GM18951 (cell line): ENCODE measurements at regions not wholly inside any gene's neighbourhood (a gene's known extent, or its start where the extent isn't known, plus 50 kb on each side); places are given as distances from the start of the nearest gene placed in this dataset.
"Not testable (repeated sequence)": the region's sequence is repeated elsewhere in the genome, so short reads cannot be mapped to it uniquely, and the experiment has no call there.

ENCODE experiments used
- POLR2A ChIP-seq: IDR thresholded peaks from 4 replicates; pipeline ENCODE4 v1.6.1; 2011; ENCODE audit warnings: mild to moderate bottlenecking; ENCODE audit not compliant: insufficient read length, insufficient read depth; ENCODE audit errors: extremely low read depth
- in situ Hi-C: fragments of 300-500 bp; cut with MboI; formaldehyde crosslinking; loops from one replicate; pipeline ENCODE4 v1.12.0; 2022; ENCODE audit warnings: low sequenced_read_pairs, mixed read lengths, inconsistent platforms; ENCODE audit not compliant: unreplicated experiment

DNA sequence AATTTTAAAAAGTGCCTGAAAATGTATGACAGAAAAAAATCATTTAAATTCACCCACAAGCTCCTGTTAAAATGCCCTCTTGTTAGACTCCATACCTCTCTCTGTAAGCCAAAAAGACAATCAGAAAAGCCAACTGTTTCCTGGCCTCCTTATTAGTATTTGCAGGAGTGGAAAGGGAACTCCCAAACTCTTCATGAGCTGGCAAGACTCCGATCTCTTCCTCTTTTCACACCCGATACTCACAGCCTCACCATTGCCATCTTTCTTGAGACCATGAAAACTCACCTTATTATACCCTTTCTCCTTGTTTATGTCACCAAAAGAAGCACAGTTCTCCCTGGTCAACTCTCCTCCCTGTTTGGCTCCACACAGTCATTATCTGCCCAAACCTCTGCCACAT, 197.8 kb downstream of the DMAC1 start:
- TF ChIP-seq POLR2A = no peak
- in situ Hi-C loops = no loop called here

DNA sequence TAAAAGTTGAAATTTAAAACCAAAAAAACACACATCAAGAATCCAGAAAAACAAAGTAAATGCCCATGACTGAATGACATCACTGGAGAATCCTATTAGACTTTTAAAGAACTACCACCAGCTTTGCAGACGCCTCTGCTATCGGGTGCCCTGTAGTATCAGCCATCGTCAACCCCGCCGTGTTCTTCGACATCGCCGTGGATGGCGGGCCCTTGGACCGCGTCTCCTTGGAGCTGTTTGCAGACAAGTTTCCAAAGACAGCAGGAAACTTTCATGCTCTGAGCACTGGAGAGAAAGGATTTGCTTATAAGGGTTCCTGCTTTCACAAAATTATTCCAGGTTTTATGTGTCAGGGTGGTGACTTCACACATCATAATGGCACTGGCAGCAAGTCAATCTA, 201.9 kb downstream of the DMAC1 start:
- no peak for TF ChIP-seq POLR2A
- in situ Hi-C loops = no loop called here

DNA sequence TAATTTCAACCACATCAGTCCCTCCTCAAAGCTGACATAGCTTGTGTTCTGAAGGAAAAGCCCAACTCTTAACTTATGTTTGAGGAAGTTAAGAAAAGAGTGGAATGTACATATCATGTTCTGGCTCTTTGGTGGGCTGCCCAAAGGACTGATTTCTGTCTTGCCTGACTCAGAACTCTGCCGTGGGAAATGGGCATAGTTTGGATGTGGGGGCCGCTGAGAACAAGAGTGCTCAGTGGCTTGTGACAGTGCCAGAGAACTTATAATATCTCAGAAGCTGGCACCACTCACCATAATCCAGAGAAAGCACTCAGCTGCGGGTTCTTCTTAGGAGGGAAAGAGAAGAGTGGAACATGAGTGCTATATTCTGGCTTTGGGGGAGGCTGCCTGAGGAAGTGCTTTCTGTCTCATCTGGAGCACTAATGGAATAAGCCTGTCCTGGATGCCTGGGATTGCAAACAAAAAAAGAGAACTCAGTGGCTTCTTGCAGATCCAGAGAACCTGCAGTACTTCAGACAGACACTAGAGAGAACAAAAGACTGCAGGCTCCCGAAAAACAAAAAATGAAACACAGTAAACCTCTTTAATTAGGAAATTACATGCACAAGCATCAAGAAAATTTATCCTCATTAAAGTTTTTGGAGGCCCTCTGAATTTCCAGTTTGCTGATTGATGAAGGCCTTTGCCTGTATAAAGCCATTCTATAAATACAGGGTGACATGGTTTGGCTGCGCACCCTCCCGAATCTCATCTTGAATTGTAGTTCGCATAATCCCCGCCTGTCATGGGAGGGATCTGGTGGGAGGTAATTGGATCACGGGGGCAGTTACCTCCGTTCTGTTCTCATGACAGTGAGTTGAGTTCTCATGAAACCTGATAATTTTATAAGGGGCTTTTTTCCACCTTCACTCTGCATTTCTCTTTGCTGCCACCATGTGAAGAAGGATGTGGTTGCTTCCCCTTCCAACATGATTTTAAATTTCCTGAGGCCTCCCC, 207.0 kb downstream of the DMAC1 start:
- TF ChIP-seq POLR2A = no peak
- in situ Hi-C loops = no loop called here

DNA sequence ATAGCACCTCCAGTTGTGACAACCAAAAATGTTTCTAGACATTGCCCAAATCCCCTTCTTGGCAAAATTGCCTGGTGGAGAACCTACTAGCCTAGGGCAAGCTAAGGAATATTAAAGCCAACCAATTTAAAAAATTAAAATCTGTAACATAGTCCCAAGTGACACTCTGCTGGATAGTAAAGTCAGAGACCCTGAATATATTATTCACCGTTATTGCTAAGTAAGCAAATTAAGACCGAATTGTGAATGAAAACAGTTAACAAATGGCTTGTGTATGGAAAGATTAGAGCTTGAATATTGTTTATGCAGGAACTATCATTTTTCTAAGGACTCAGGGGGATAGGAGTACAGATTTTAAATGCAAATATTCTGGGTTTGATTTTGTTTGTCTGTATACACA, 208.1 kb downstream of the DMAC1 start:
- TF ChIP-seq POLR2A = no peak
- in situ Hi-C loops = no loop called here

DNA sequence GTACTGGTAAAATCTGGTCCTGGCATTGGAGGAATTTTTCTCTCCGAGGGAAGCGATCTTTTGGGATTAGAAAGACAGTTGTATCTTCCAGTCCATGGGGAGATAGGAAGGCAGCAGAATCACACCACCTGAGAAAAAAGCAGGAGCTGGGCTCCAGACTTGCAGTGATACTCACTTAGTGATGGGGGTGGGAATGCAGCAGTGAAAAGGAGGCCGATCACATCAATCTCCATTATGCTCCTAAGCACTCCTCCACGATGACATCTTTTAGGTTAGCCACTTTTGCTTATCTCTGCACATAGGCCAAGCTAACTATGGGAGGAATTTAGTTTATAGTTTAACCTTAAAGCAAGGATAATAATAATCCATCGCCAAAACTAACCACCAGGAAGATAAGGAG, 219.0 kb downstream of the DMAC1 start:
- no peak for TF ChIP-seq POLR2A
- in situ Hi-C loops = no loop called here

DNA sequence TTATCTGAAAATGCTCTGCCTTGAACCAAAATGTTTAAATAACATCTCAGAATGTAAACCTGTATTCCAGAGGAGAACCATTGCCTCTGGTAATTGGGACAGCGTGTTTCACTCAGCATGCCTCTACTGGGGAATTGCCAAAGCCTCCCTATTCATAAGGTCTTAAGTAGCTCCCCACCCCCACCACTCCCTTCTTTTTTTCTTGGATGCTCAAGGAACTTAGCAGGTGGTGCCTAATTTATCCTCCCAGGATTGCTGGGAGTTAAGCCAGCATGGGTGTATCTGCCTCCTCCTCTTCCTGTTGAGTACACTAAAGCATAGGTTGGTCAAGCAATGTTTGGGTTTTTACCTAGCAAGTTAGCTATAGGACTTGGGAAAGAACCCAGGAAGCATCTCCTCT, 220.2 kb downstream of the DMAC1 start:
- TF ChIP-seq POLR2A = no peak
- in situ Hi-C loops = no loop called here

DNA sequence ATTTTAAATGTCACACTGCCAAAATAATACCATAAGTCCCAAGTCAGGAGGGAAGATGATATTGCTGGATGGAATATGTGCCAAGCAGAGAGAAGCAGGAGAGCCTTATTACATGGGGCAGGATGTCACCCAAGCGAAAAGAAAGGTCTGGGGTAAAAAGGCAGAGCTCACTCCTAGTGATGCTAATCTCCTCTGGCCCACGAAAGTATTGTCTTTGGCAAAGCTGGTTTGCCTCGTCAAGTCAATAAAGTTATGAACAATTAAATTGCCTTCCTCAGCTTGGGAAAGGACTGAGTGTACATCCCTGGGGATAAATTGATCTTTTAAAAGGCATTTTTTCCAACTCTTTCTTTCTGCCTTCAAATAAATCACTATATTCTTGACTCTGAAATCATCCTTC, 220.6 kb downstream of the DMAC1 start:
- TF ChIP-seq POLR2A = no peak
- in situ Hi-C loops = no loop called here

DNA sequence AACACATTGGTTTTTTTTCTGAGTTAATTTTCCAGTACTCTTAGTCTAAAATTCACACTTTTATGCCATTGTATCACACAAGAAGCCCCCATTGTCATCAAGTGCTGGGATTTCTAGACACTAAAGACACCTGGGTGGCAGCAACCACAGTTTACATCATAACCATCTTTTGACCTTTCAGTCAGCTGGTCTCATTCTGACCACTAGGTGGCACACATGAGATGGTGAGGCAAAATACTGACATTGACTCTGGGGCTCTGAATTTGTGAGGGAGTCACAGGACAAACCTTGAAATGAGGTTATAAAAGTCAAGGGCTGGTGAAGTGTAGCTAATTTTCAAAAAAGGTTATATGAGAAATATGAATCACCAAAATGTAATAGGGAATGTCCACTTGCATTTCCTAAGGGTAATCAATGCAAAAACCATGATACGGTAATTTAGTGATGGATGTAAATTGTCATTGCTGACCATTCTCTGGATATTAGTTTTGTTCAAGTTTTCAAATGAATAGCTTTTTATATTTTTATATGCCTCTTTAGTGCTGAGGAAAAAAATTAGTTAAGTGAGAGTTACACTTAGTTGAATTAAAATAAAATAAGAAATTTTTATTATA, 229.4 kb downstream of the DMAC1 start:
- in situ Hi-C loops = no loop called here
- TF ChIP-seq POLR2A = no peak

DNA sequence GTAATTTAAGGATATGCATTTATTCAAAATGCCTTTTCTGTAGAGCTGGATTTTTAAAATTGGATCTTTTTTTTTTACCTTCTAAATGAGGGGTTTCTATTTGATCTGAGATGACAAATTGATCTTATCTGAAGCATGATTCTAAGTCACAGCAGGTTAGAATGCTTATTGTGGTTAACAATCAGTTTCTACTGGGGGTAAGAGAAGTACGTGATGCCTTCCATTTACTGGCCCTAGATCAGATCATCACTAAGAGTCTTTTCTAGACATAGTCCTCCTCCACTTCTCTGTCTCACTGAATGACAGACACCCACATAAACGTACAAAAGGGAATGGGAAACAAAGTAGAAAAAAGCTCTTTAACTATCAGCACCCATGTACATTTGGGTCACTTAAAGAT, 231.9 kb downstream of the DMAC1 start:
- no peak for TF ChIP-seq POLR2A
- in situ Hi-C loops = no loop called here

DNA sequence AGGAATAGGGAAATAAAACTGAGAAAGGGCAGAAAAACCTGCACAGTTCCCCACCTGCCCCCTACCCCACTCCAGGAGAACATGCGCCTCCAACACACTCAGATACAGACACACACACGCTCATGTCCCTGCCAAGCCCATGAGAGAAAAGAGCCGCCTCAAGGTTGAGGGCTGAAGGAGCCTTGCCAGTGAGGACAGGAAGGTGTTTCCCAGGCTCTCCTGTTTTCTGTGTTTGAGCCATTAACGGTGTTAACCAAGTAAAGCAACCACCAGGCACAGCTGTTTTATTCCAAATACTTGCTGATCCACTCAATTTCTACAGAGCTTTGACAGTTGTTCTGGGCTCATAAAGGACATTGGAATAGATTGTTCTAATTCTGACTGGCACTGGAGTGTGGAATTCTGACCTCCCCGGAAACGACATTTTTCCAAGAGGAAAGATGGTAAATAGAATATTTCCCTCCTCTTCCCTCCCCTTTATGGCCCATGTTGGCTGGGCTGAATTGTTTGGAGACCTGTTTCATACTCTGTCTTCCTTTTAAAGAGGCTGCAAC, 238.0 kb downstream of the DMAC1 start:
- no peak for TF ChIP-seq POLR2A
- in situ Hi-C loops = no loop called here

DNA sequence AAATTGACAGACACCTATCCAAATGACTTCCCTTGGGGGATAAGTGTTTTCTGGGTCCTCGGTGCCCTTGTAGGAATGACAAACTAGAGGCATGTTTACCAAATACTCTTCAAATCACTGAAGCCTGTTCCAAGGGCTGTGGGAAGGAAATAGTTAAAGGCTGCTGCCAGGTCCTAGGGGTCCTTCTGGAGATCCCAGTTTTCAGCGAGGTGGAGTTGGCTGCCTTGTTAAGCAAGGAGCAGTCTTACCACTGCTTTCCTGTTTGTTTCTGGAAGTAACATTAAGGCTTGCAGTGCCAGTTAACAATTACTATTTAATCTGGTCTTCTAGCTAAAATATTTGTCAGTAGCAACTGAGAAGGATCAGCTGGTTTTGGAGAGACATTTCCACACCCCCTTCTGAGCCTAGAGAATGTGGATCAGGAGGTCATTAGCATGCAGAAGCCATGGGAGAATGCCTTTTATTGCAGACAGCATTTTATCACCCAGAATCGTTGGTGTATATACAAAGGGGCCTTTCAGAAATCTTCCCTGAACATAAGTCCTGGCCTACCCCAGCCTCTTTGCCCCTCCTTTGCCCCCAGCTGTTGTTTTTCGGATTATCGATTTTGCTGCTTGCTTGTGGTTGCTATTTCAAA, 238.8 kb downstream of the DMAC1 start:
- in situ Hi-C loops = no loop called here
- no peak for TF ChIP-seq POLR2A

DNA sequence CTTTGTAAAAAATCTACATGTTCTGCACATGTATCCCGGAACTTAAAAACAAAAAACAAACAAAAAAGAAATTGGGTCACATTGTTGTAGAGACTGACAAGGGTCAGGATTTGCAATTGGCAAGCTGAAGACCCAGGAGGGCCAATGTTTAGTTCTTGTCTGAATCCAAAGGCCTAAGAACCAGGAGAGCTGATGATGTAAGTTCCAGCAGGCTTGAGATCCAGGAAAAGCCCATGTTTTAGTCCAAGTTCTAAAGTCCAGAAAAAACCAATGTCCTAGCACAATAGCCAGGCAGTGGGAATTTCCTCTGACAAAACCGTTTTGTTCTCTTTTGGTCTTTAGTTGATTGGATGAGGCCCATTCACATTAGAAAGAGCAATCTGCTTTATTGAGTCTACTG, 244.9 kb downstream of the DMAC1 start:
- in situ Hi-C loops = no loop called here
- no peak for TF ChIP-seq POLR2A

DNA sequence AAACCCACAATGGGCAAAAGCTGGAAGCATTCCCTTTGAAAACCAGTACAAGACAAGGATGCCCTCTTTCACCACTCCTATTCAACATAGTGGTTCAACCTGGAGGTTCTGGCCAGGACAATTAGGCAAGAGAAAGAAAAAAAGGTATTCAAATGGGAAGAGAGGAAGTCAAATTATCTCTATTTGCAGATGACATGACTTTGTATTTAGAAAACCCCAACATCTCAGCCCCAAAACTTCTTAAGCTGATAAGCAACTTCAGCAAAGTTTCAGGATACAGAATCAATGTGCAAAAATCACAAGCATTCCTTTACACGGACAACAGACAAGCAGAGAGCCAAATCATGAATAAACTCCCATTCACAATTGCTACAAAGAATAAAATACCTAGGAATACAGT, 246.9 kb downstream of the DMAC1 start:
- in situ Hi-C loops = not testable (repeated sequence)
